ENCODE measurements at regions not wholly inside any gene's neighbourhood (a gene's known extent, or its start where the extent isn't known, plus 50 kb on each side); places are given as distances from the start of the nearest gene placed in this dataset.
"Not testable (repeated sequence)": the region's sequence is repeated elsewhere in the genome, so short reads cannot be mapped to it uniquely, and the experiment has no call there.

GRCh38 chr14:37726708-37727107, 131.3 kb downstream of the TTC6 start:
- in situ Hi-C loops (cut with HindIII; ENCODE audit: low sequenced_read_pairs): no loop called here

GRCh38 chr14:37729218-37729617, 133.8 kb downstream of the TTC6 start:
- TF ChIP-seq, protein P1, sequence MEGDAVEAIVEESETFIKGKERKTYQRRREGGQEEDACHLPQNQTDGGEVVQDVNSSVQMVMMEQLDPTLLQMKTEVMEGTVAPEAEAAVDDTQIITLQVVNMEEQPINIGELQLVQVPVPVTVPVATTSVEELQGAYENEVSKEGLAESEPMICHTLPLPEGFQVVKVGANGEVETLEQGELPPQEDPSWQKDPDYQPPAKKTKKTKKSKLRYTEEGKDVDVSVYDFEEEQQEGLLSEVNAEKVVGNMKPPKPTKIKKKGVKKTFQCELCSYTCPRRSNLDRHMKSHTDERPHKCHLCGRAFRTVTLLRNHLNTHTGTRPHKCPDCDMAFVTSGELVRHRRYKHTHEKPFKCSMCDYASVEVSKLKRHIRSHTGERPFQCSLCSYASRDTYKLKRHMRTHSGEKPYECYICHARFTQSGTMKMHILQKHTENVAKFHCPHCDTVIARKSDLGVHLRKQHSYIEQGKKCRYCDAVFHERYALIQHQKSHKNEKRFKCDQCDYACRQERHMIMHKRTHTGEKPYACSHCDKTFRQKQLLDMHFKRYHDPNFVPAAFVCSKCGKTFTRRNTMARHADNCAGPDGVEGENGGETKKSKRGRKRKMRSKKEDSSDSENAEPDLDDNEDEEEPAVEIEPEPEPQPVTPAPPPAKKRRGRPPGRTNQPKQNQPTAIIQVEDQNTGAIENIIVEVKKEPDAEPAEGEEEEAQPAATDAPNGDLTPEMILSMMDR (IDR thresholded peaks at IDR 0.05; ENCODE audit: low read depth, low read length): no peak
- in situ Hi-C loops (cut with HindIII; ENCODE audit: low sequenced_read_pairs): no loop called here
- H3K4me3 ChIP-seq (ENCODE audit: low read depth, low read length): no peak overlapping the region
- DNase-seq (ENCODE audit: low read depth, low spot score): no peak

More at GRCh38 chr14:37726708-37727107, 131.3 kb downstream of the TTC6 start:
- TF ChIP-seq, protein P1 (IDR thresholded peaks at IDR 0.05; ENCODE audit: low read depth, low read length): no peak
- DNase-seq (ENCODE audit: low read depth, low spot score): no peak
- no peak overlapping the region for H3K4me3 ChIP-seq (ENCODE audit: low read depth, low read length)

DNA sequence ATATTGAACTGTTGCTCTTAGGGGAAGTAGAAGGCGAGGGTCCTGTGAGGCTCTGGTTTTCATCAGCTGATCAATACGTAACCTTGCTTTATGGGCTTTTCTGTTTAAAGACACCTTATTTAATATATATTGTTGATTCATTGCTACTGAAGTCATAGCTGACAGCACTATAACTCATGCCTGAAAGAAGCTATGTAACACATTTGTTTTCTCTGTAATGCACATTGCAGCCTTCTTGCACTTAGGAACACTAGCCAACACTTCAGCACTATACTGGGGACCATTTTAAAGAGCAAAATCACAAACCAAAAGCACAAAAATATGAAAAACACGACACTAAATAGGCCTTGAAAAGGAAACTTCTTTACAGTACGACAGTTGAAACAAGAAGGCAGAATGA, 135.7 kb downstream of the TTC6 start:
- H3K4me3 ChIP-seq (ENCODE audit: low read depth, low read length): no peak overlapping the region
- TF ChIP-seq, protein P1 (IDR thresholded peaks at IDR 0.05; ENCODE audit: low read depth, low read length): no peak
- in situ Hi-C loops (cut with HindIII; ENCODE audit: low sequenced_read_pairs): no loop called here
- no peak for DNase-seq (ENCODE audit: low read depth, low spot score)

DNA sequence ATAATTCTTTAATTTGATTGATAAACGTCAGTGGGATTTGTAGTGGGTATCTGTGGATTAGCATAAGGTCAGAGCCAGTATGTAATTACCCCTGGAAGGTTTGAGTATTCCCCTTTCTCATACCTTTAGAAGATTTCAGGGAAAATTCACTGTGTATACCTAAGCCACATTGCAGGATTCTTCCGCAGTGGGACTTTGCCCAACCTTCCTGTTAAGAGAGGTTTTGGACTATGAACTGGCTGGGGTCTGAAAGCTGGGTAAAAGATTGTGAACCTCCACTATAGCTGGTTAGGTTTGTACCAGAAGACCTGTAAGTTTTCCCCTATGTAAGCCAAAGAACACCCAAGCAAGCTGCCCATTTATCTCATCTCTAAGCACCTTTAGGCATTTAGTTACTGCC, 150.2 kb downstream of the TTC6 start:
- in situ Hi-C loops (cut with HindIII; ENCODE audit: low sequenced_read_pairs): no loop called here
- DNase-seq (ENCODE audit: low read depth, low spot score): no peak
- no peak overlapping the region for H3K4me3 ChIP-seq (ENCODE audit: low read depth, low read length)
- TF ChIP-seq, protein P1 (IDR thresholded peaks at IDR 0.05; ENCODE audit: low read depth, low read length): no peak

GRCh38 chr14:37746140-37746832, 150.9 kb downstream of the TTC6 start:
- TF ChIP-seq, protein P1 (IDR thresholded peaks at IDR 0.05; ENCODE audit: low read depth, low read length): no peak
- DNase-seq (ENCODE audit: low read depth, low spot score): no peak
- in situ Hi-C loops (cut with HindIII; ENCODE audit: low sequenced_read_pairs): no loop called here
- no peak overlapping the region for H3K4me3 ChIP-seq (ENCODE audit: low read depth, low read length)

- TF ChIP-seq, protein P1 (IDR thresholded peaks at IDR 0.05; ENCODE audit: low read depth, low read length): no peak
- H3K4me3 ChIP-seq (ENCODE audit: low read depth, low read length): no peak overlapping the region
- in situ Hi-C loops (cut with HindIII; ENCODE audit: low sequenced_read_pairs): no loop called here
Observed at GRCh38 chr14:37753459-37753858, 158.0 kb downstream of the TTC6 start.

DNA sequence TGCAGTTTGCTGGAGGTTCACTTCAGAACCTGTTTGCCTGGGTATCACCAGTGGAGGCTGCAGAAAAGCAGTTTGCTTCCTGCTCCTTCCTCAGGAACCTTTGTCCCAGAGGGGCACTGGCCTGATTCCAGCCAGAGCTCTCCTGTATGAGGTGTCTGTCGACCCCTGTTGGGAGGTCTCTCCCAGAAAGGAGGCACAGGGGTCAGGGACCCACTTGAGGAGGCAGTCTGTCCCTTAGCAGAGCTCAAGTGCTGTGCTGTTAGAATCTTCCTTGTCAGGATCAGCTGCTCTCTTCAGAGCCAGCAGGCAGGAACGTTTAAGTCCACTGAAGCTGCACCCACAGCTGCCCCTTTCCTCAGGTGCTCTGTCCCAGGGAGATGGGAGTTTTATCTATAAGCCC, 164.8 kb downstream of the TTC6 start:
- in situ Hi-C loops (cut with HindIII; ENCODE audit: low sequenced_read_pairs); H3K4me3 ChIP-seq (ENCODE audit: low read depth, low read length); DNase-seq (ENCODE audit: low read depth, low spot score): not testable (repeated sequence)

More at GRCh38 chr14:37753459-37753858, 158.0 kb downstream of the TTC6 start:
- no peak for DNase-seq (ENCODE audit: low read depth, low spot score)

Measured in astrocyte of the spinal cord (primary cell).